HG03558 (cell line): ENCODE measurements at regions not wholly inside any gene's neighbourhood (a gene's known extent, or its start where the extent isn't known, plus 50 kb on each side); places are given as distances from the start of the nearest gene placed in this dataset.

Experiments used
- ATAC-seq: cut with Tn5 transposase; IDR thresholded peaks from one replicate; pipeline ENCODE4 v1.9.1; 2021; ENCODE audit warnings: moderate number of reproducible peaks; ENCODE audit not compliant: unreplicated experiment; ENCODE audit errors: extremely low read depth

DNA sequence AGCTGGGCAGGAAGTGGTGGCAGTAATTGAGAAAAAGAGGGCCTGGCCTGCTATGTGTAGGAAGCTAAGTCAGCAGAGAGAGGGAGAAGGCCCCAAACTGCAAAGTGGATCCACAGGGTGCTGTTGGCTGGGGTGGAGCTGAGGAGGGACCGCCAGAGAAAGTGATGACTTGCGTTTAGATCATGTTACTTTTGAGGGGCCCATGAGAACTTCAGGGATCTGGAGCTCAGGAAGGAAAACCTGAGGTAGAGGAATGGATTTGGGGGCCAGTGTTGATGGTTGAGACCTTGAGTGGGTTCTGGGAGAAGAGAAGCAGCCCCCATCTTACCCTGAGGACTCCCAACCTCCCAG is 155.5 kb downstream of the MRPL14 start:
- no peak for ATAC-seq

DNA sequence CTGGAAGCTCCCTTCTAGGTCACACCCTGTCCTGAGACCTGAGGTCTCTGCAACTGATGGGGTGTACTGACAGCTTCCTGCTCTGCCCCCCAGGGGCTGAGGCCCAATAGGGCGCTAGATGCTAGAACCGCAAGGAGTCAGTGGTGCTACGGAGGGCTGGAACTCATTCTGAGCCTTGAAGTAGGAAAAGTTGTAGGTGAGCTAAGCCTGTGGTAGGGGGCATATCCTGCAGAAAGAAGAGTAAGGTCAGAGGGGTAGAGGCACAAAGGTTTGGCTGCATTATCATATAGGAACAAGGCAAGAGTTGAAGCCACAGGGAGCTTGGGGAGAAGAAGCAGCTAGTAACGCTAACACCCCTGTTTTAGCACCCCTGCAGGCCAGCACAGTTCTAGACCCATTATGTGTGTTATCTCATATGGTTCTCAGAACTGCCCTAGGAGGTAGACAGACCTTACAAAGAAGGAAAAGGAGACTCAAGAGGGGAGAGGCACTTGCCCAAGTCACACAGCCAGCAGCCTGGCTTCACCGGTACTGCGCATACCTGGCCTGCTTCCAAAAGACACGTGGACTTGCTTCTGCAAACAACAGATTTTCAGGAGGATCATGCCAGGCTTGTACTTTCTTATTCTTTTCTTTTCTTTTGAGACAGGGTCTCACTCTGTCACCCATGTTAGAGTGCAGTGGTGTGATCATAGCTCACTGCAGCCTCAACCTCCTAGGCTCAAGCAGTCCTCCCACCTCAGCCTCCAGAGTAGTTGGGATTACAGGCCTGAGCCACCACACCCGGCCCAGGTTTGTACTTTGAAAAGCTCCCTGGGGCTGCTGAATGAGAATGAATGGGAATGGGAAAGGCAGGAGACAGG is 156.1 kb downstream of the MRPL14 start:
- no peak for ATAC-seq

DNA sequence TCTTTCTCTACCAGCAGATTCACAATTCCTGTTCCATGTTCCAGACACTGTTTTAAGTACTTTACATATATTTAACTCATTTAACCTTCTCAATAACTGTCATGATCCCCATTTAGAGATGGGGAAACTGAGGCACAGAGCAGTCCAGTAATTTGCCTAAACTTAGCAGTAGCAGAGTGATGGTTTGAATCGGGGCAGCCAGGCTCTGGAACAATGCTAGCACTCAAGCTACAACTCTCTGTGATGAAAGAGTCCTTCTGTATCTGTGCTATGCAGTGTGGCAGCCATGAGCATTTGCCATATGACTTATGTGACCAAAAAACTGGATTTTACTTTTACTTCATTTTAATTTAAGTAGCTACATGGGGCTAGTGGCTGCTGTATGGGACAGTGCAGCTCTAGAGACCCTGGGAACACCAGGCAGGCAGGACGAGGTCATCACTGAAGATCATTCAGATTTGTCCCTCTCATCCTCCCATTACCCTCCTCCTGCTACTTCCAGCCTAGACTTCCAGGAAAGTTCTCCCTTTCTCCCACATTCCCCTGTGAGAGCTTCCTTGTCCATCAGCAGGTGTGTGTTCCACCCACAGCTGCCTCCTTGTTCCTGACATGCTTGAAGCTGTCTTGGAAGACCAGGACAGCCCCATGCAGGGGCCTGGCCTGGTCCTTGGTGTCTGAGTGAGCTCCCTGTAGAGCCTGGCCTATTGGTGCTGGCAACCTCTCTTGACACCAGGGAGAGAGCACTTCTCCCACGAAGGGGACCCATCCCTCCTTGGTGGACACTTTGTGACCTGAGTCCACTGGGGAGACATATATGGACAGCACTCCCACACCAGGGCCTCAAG is 157.0 kb downstream of the MRPL14 start:
- no peak for ATAC-seq

DNA sequence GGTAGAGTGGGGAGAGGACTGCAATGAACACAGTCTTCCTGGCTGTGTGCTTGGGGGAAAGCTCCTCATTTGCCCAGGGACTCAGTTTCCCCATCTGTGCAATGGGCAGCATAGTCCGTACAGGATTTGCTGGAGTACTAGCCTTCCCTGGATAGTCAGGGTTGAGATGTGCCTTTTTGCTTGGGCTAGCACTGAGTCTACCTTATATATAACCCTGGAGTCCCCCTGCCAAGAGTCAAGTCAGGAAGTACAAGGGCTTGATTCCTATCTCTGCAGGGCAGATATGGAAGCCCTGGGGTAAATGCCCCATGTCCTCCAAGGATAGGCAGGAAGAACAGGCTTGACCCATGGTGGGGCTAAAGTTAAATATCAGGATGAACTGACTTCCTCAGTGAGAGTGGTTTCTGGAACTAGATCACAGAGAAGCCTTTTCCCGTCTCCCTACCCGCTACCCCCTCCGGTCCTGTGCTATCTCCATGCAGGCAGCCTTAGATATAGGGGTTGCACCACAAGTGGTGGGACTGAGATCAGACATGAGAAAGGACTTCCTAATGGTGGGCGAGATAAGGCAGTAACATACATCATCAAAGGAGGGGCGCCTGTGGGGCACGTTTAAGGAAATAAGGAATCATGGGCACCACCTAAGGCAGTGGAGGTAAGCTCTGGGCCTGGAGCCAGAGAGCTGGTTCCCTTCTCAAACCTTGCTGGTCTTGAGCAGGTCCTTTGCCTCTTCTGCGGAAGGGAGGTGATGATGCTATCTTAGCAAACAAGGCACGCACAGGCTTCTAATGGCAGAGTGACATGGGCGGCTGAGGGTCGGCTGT is 157.9 kb downstream of the MRPL14 start:
- no peak for ATAC-seq

GRCh38 chr6:43968110-43968965 is 158.9 kb downstream of the MRPL14 start:
- ATAC-seq: no peak

- ATAC-seq: no peak
Measured at GRCh38 chr6:43967719-43968091, 159.5 kb downstream of the MRPL14 start.

GRCh38 chr6:43966853-43967718 is 160.2 kb downstream of the MRPL14 start:
- ATAC-seq: no peak

GRCh38 chr6:43966374-43966658 is 160.9 kb downstream of the MRPL14 start:
- ATAC-seq: no peak

- ATAC-seq: no peak
Measured at GRCh38 chr6:43965628-43966373, 161.5 kb downstream of the MRPL14 start.

DNA sequence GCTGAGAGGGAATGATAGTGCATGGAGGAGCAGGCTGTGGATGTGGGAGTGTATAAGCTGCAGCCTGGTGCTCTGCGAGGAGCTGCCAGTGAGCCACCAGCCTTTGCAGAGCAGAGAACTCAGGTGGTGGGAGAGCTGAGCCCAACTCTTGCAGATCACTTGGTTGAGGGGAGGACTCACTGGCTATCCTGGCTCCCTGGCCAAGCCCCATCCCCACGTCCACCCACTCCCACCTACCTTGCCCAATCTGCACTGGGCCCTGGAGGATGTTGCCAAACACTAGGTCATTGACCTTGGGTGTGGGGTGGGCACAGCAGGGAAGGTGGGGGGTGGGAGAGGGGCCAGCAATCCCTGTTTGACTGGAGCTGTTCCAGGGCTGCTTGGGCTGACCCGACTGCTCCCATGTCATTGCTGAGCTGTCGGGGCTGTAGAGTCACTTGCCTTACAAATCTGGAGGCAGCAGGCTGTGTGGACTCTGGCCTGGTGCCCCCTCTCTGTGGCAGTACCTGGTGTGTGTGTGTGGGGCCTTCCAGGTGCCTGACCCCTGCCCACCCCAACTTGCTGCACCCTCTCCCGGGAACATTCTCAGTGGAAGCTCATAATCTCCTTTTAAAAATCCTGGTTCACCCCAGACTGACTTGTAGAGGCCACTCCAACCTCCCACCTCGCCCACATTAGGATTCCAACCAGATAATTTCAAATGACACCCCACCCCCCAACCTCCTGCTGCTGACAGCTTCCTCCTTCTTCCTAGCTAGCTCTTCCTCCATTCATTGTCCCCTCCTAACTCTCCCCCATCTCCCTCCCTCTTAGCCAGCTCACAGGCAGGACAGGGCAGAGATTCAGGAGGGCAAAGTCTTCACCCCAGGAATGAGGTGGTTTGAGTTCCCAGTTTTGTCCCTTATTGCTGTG is 162.3 kb downstream of the MRPL14 start:
- ATAC-seq: no peak

DNA sequence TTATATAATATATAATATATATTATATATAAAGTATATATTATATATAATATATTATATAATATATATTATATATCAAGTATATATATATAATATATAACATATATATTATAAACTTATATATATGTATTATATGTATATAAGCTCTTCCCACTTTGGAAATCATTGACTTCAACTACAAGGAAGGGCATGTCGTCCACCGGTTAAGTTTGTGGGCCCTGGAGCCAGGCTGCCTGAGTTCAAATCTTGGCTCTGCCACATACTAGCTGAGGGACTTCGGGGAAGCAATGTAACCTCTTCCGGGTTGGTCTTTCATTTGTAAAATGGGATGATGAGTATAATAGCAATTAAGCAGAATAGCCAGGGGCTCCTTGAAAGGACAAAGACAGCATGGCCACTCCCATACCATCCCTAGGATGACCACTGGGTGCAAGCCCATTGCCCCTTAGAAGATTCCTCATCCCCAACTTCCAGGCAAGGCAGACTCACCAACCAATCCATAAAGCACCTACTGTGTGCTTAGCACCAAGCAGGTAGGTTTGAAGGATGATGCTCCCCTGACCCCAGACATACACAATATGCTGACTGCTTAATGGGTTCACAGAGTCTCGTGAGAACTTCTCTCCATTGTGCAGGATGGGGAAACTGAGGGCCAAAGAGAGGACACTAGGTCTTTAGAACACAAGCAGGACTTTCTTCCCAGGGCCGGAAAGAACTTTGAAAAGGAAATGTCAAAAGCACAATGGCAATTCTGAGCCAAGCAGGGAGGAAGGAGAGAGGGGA is 163.2 kb downstream of the MRPL14 start:
- no peak for ATAC-seq

DNA sequence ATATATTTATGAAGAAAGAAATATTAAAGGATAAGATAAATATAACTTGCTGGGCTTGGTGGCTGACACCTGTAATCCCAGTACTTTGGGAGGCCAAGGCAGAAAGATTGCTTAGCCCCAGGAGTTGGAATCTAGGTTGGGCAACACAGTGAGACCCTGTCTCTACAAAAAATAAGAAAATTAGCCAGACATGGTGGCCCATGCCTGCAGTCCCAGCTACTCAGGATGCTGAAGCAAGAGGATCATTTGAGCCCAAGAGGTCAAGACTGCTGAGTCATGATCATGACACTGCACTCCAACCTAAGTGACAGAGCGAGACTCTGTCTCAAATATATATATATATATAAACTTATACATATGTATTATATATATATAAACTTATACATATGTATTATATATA is 164.0 kb downstream of the MRPL14 start:
- no peak for ATAC-seq

GRCh38 chr6:43962458-43962857 is 164.8 kb downstream of the MRPL14 start:
- no peak for ATAC-seq

DNA sequence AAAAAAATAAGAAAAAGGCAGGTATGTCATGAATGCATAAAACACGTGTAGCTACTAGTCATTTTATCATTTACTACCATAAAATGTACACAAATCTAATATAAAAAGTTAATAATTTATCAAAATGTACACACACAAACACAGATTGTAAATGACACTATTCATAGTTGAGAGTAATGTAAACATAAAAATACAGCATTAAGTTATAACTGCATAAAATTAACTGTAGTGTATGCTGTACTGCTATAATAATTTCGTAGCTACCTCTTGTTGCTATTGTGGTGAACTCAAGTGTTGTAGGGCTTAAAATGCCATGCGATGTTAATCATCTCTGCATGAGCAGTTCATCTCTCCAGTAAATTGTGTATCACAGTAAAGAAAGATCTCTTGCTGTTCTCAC is 170.0 kb downstream of the MRPL14 start:
- ATAC-seq: no peak

- ATAC-seq: no peak
Measured at GRCh38 chr6:43956478-43956877, 170.8 kb downstream of the MRPL14 start.

- no peak for ATAC-seq
Measured at GRCh38 chr6:43954311-43955131, 172.7 kb downstream of the MRPL14 start.
